Fibroblast of the aortic adventitia (primary cell): ENCODE measurements at regions not wholly inside any gene's neighbourhood (a gene's known extent, or its start where the extent isn't known, plus 50 kb on each side); places are given as distances from the start of the nearest gene placed in this dataset.
"Not testable (repeated sequence)": the region's sequence is repeated elsewhere in the genome, so short reads cannot be mapped to it uniquely, and the experiment has no call there.

Source experiments
- DNase-seq: peaks from one replicate; pipeline ENCODE4 v3.0.0-alpha.2; 2010; ENCODE audit warnings: low read depth
- H3K4me3 ChIP-seq: 2 replicates; pipeline ENCODE4 v1.5.1; 2011; ENCODE audit warnings: low read depth, mild to moderate bottlenecking, control low read depth, low read length, moderate library complexity
- TF ChIP-seq, protein P1 (sequence below): IDR thresholded peaks from 2 replicates; pipeline ENCODE4 v1.5.1; 2011; ENCODE audit warnings: mild to moderate bottlenecking, low read length, control low read depth, inconsistent platforms; ENCODE audit not compliant: insufficient read depth

DNA sequence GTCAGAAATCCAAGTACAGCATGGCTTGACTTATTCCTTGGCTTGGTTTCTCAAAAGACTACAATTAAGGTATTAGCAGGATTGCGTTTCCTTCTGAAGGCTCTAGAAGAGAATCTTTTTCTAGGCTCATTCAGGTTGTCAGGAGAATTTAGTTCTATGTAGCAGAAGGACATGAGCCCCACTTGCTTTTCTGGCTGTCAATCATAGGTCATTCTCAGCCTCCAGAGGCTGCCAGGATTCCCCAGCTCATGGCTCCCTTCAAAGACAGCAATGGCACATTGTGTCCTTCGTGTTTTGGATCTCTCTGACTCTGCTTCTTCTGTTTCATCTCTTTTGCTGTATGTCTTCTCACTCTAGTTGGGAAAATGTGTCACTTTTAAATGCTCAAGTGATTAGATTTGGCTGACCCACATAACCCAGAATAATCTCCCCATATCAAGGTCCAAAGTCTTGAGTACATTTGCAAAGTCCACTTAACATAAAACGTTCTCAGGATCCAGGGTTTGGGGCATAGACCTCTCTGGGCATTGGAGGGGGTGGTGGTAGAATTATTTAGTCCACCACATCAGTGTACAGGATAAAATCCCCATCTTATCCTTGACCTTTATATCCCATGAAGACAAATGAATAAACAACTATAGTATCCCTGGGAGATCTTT is 126.7 kb upstream of the BCL9 start:
- H3K4me3 ChIP-seq: no peak overlapping the region
- no peak for DNase-seq
- TF ChIP-seq, protein P1, sequence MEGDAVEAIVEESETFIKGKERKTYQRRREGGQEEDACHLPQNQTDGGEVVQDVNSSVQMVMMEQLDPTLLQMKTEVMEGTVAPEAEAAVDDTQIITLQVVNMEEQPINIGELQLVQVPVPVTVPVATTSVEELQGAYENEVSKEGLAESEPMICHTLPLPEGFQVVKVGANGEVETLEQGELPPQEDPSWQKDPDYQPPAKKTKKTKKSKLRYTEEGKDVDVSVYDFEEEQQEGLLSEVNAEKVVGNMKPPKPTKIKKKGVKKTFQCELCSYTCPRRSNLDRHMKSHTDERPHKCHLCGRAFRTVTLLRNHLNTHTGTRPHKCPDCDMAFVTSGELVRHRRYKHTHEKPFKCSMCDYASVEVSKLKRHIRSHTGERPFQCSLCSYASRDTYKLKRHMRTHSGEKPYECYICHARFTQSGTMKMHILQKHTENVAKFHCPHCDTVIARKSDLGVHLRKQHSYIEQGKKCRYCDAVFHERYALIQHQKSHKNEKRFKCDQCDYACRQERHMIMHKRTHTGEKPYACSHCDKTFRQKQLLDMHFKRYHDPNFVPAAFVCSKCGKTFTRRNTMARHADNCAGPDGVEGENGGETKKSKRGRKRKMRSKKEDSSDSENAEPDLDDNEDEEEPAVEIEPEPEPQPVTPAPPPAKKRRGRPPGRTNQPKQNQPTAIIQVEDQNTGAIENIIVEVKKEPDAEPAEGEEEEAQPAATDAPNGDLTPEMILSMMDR: no peak

DNA sequence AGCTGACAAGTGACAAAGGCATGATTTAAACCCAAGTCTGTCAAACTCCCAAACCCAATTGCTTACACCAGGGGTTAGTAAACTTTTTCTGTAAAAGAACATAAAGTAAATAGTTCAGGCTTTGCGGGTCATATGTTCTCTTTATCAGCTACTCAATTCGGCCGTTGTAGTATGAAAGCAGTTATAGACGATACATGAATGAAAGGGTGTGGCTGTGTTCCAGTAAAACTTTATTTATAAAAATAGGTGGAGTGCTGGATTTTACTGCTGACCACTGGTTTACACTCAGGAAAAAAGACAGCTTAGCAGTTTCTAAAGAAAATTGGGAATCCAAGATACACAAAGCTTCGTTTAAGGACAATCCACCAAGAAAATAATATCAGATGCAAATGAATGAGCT is 124.3 kb upstream of the BCL9 start:
- no peak for DNase-seq
- no peak overlapping the region for H3K4me3 ChIP-seq
- TF ChIP-seq, protein P1: no peak

DNA sequence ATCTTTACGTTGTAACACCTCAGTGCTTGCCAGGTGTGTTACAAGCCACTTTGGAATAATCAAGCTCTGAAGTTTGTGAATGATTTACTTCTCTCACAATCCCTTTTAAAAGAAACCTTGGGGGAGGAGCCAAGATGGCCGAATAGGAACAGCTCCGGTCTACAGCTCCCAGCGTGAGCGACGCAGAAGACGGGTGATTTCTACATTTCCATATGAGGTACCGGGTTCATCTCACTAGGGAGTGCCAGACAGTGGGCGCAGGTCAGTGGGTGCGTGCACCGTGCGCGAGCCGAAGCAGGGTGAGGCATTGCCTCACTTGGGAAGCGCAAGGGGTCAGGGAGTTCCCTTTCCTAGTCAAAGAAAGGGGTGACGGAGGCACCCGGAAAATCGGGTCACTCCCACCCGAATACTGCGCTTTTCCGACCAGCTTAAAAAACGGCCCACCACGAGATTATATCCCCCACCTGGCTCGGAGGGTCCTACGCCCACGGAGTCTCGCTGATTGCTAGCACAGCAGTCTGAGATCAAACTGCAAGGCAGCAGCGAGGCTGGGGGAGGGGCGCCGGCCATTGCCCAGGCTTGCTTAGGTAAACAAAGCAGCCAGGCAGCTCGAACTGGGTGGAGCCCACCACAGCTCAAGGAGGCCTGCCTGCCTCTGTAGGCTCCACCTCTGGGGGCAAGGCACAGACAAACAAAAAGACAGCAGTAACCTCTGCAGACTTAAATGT is 118.0 kb upstream of the BCL9 start:
- not testable (repeated sequence) for DNase-seq, H3K4me3 ChIP-seq

DNA sequence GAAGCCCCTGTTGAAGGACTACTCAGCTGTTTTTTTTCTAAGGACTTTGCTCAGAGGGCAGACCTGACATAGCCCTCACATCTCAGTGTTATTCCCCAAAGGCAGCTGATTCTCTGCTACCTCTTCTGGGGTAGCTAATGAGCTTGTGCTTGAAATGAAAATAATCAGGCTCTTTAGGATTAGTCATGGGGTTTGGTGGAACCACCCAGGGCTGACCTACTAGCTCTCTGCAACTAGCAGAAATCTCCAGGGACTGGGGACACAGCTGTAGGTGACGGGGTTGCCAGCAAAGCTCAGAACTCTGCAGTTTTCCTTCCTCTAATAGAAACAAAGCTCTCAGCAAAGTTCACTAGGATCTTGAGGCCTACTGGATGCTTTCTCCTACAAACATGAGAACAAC is 106.4 kb upstream of the BCL9 start:
- TF ChIP-seq, protein P1: no peak
- no peak for DNase-seq
- no peak overlapping the region for H3K4me3 ChIP-seq

DNA sequence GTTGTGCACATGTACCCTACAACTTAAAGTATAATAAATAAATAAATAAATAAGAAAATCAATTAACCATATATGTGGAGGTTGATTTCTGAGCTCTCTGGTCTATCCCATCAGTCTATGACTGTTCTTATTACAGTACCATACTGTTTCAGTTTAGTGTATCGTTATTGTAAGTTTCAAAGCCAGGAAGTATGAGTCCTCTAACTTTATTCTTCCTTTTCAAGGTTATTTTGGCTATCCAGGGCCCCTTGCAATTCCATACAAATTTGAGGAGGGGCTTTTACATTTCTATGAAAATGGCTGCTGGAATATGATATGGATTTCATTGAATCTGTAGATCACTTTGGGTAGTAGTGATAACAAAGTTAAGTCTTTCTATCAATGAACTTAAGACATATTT is 96.9 kb upstream of the BCL9 start:
- TF ChIP-seq, protein P1: no peak
- H3K4me3 ChIP-seq: no peak overlapping the region
- no peak for DNase-seq

DNA sequence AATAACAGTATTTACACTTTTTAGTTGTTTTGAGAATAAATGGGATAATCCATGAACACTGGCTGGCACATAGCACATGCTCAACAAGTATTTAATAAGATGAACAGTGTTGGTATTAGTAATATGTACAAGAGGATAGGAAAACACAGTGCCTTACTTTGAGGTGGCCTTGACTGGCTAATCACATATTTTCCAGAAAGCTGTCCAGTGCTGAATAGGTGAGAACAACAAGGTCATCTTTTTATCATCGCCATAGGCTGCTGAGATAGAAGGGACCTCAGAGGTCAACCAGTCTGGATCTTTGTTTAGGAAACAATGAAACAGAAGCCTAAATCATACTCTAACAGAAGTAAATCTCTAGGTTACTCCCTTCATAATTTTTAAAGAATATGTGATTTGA is 89.7 kb upstream of the BCL9 start:
- H3K4me3 ChIP-seq: no peak overlapping the region
- TF ChIP-seq, protein P1: no peak
- no peak for DNase-seq

DNA sequence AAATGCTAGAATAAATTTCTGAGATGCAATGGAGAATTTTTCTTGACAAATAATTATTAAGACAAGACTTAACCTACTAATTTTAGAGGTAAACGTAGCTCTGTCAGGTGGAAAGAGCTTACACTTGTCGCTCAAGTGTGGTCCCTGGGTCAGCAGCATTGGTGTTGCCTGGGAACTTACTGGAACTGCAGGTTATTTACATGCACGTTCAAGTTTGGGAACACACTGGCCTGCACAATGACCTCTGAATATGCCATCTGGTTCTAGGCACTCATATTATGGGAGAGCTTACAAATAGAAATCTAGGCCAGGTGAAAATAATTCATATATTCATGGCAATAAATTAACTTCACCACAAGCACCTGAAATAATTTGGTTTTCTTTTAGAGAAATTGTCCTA is 88.5 kb upstream of the BCL9 start:
- TF ChIP-seq, protein P1: no peak
- no peak for DNase-seq

More for the DNA sequence above, 88.5 kb upstream of the BCL9 start:
- H3K4me3 ChIP-seq: no peak overlapping the region
